HL-60 (cell line): ENCODE measurements at regions not wholly inside any gene's neighbourhood (a gene's known extent, or its start where the extent isn't known, plus 50 kb on each side); places are given as distances from the start of the nearest gene placed in this dataset.

Source experiments
- CTCF ChIP-seq: IDR thresholded peaks from one replicate; pipeline ENCODE4 v1.5.1; 2011; ENCODE audit warnings: low read length, control low read depth, inconsistent platforms; ENCODE audit not compliant: insufficient read depth
- TF ChIP-seq, protein P1 (sequence below): IDR thresholded peaks from 2 replicates; pipeline ENCODE4 v1.6.1; 2012; ENCODE audit warnings: low read depth; ENCODE audit not compliant: insufficient replicate concordance

DNA sequence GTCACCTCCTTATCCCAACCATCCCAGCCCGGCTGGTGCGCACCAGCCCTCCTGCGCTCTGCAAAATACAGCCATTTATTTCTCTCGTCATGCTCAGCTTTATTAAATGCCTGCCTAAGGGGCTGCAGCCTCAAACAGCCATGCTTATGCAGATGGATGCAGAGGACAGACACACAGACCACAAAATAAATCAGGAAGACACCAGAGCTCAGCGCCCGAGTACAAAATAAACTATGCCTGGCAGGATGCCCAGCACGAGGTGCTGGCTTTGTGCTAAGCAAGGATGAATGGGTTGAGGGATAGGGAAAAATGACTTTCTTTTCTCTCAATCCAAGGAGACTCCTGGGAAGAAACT lies 70.5 kb downstream of the RPUSD4 start:
- TF ChIP-seq, protein P1, sequence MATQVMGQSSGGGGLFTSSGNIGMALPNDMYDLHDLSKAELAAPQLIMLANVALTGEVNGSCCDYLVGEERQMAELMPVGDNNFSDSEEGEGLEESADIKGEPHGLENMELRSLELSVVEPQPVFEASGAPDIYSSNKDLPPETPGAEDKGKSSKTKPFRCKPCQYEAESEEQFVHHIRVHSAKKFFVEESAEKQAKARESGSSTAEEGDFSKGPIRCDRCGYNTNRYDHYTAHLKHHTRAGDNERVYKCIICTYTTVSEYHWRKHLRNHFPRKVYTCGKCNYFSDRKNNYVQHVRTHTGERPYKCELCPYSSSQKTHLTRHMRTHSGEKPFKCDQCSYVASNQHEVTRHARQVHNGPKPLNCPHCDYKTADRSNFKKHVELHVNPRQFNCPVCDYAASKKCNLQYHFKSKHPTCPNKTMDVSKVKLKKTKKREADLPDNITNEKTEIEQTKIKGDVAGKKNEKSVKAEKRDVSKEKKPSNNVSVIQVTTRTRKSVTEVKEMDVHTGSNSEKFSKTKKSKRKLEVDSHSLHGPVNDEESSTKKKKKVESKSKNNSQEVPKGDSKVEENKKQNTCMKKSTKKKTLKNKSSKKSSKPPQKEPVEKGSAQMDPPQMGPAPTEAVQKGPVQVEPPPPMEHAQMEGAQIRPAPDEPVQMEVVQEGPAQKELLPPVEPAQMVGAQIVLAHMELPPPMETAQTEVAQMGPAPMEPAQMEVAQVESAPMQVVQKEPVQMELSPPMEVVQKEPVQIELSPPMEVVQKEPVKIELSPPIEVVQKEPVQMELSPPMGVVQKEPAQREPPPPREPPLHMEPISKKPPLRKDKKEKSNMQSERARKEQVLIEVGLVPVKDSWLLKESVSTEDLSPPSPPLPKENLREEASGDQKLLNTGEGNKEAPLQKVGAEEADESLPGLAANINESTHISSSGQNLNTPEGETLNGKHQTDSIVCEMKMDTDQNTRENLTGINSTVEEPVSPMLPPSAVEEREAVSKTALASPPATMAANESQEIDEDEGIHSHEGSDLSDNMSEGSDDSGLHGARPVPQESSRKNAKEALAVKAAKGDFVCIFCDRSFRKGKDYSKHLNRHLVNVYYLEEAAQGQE = no peak
- TF ChIP-seq CTCF = no peak
